ENCODE measurements at regions not wholly inside any gene's neighbourhood (a gene's known extent, or its start where the extent isn't known, plus 50 kb on each side); places are given as distances from the start of the nearest gene placed in this dataset.
A peak's percentile ranks its signal among the peaks of the same experiment; 100 is the strongest.

- no peak for TF ChIP-seq REST (IDR thresholded peaks at IDR 0.05; ENCODE audit: low read depth, low read length)
- peak; percentile 35; the same call in 1 of the 2 replicates for TF ChIP-seq RAD21 (IDR thresholded peaks at IDR 0.05; ENCODE audit: low read length)
- TF ChIP-seq RFX5 (IDR thresholded peaks at IDR 0.05; ENCODE audit: low read length): no peak
- TF ChIP-seq TEAD4 (IDR thresholded peaks at IDR 0.05; ENCODE audit: borderline replicate concordance, insufficient read depth): no peak
- TF ChIP-seq SIN3A (IDR thresholded peaks at IDR 0.05; ENCODE audit: borderline replicate concordance, low read depth, low read length): no peak
- no peak for TF ChIP-seq POLR2AphosphoS5 (IDR thresholded peaks at IDR 0.05; ENCODE audit: low read depth, low read length)
- TF ChIP-seq ZBTB33 (IDR thresholded peaks at IDR 0.05; ENCODE audit: borderline replicate concordance, low read depth): no peak
- TF ChIP-seq EZH2phosphoT487 (IDR thresholded peaks at IDR 0.05; ENCODE audit: borderline replicate concordance, low read depth): no peak
These were observed 200.0 kb downstream of the PIK3C3 start (continued) for GRCh38 chr18:42155024-42155423.

GRCh38 chr18:42156281-42156680, 201.2 kb downstream of the PIK3C3 start:
- Histone ChIP-seq H4K20me1 (ENCODE audit: insufficient read depth) (no peaks in the 10 kb centered on the region), H3K9me3 (no peaks in the 10 kb centered on the region), H3K4me3 (ENCODE audit: low read depth in 2 of 2, low read length in 1 of 2) (no peak overlapping the region), H3K79me2 (ENCODE audit: insufficient read depth) (no peaks in the 10 kb centered on the region), H3K9me2 (no peaks in the 10 kb centered on the region), H2AFZ (ENCODE audit: low read depth) (no peak overlapping the region), H3K9ac (no peak overlapping the region), H3K4me2 (no peak overlapping the region), H3K27ac (ENCODE audit: low read depth in 2 of 2, low read length in 1 of 2) (no peak overlapping the region; a peak in 1 of 4 replicates), H3K36me3 (replicated peaks in 1 of 2; ENCODE audit: control insufficient read depth in 1 of 2, insufficient read depth in 2 of 2, low read length in 1 of 2) (no peaks in the 10 kb centered on the region), H3K27me3 (ENCODE audit: insufficient read depth) (no peaks in the 10 kb centered on the region), H3K4me1 (ENCODE audit: control insufficient read depth in 1 of 2, insufficient read depth in 2 of 2, low read depth in 1 of 2, low read length in 1 of 2) (peaks cover 0 to 17% of the 10 kb centered on the region in 2 experiments; a peak in 2 of 4 replicates), H3F3A (replicated peaks; ENCODE audit: insufficient read depth) (no peaks in the 10 kb centered on the region)
- DNase-seq: no peak
- ChIA-PET POLR2A (no interaction called here), CTCF (interaction anchor here (1.5 to 2.3 kb wide), 2 partner anchors 17 to 42 kb away, joined by 4 to 13 read pairs; no protein-coding TSS in a partner anchor)
- TF ChIP-seq TAF1 (IDR thresholded peaks at IDR 0.05; ENCODE audit: borderline replicate concordance, low read depth, low read length) (no peak), USF1 (IDR thresholded peaks at IDR 0.05; ENCODE audit: borderline replicate concordance, low read depth) (no peak), GATA2 (CRISPR knock-in tag; IDR thresholded peaks at IDR 0.05) (no peak), REST (IDR thresholded peaks at IDR 0.05; ENCODE audit: low read depth, low read length) (no peak), CTCF (IDR thresholded peaks at IDR 0.05) (no peak), NRF1 (IDR thresholded peaks at IDR 0.05; ENCODE audit: low read depth, low read length) (no peak), SMC3 (IDR thresholded peaks at IDR 0.05; ENCODE audit: low read depth, low read length) (no peak), RCOR1 (IDR thresholded peaks at IDR 0.05; ENCODE audit: low read length) (no peak), ELF1 (IDR thresholded peaks at IDR 0.05) (no peak), TEAD4 (IDR thresholded peaks at IDR 0.05; ENCODE audit: borderline replicate concordance, insufficient read depth) (no peak), MXI1 (IDR thresholded peaks at IDR 0.05; ENCODE audit: low read depth, low read length) (no peak), FOXM1 (IDR thresholded peaks at IDR 0.05; ENCODE audit: low read depth) (no peak)
